T-helper 17 cell (primary cell): ENCODE measurements at regions not wholly inside any gene's neighbourhood (a gene's known extent, or its start where the extent isn't known, plus 50 kb on each side); places are given as distances from the start of the nearest gene placed in this dataset.

Experiments used
- ATAC-seq: fragments of 150-1000 bp; cut with Tn5 transposase; 2 replicates; pipeline ENCODE4 v1.10.0; 2021; ENCODE audit warnings: mild to moderate bottlenecking, moderate library complexity
- DNase-seq, 3 donors: peaks; one replicate each; pipeline versions ENCODE4 v3.0.0 to v3.0.0-alpha.2; 2020 to 2021
- H3K9me3 ChIP-seq: one replicate; pipeline ENCODE4 v1.7.0; 2013; ENCODE audit warnings: low read length, mild to moderate bottlenecking; ENCODE audit not compliant: control insufficient read depth, poor library complexity, severe bottlenecking
- H3K27ac Mint-ChIP-seq: one replicate; pipeline ENCODE4 v1.8.0; 2022; ENCODE audit warnings: mild to moderate bottlenecking, moderate library complexity, mixed read lengths
- H3K27me3 Mint-ChIP-seq: one replicate; pipeline ENCODE4 v1.8.0; 2022; ENCODE audit warnings: mixed read lengths
- H3K36me3 Mint-ChIP-seq: one replicate; pipeline ENCODE4 v1.8.0; 2022; ENCODE audit warnings: low read depth, mixed read lengths
- H3K4me1 Mint-ChIP-seq: one replicate; pipeline ENCODE4 v1.8.0; 2022; ENCODE audit warnings: mild to moderate bottlenecking, mixed read lengths
- H3K4me3 Mint-ChIP-seq: one replicate; pipeline ENCODE4 v1.8.0; 2022; ENCODE audit warnings: mild to moderate bottlenecking, moderate library complexity, mixed read lengths

- no peak overlapping the region for H3K4me3 Mint-ChIP-seq
- DNase-seq (no peak), ATAC-seq (no peak)
- H3K36me3 Mint-ChIP-seq: no peaks in the 10 kb centered on the region
- H3K4me1 Mint-ChIP-seq: no peaks in the 10 kb centered on the region
- no peak overlapping the region for H3K27ac Mint-ChIP-seq
- peaks cover 3% of the 10 kb centered on the region for H3K9me3 ChIP-seq
- no peaks in the 10 kb centered on the region for H3K27me3 Mint-ChIP-seq
Measured at GRCh38 chr6:24053057-24053456, 73.0 kb upstream of the NRSN1 start.

GRCh38 chr6:24054388-24054787, 71.6 kb upstream of the NRSN1 start:
- Mint-ChIP-seq H3K4me1 (no peaks in the 10 kb centered on the region), H3K27ac (no peak overlapping the region), H3K27me3 (no peaks in the 10 kb centered on the region), H3K36me3 (no peaks in the 10 kb centered on the region), H3K4me3 (no peak overlapping the region)
- DNase-seq (no peak), ATAC-seq (no peak)
- H3K9me3 ChIP-seq: peaks cover 1% of the 10 kb centered on the region

- Mint-ChIP-seq H3K27ac (no peak overlapping the region), H3K4me3 (no peak overlapping the region), H3K27me3 (no peaks in the 10 kb centered on the region), H3K4me1 (no peaks in the 10 kb centered on the region), H3K36me3 (no peaks in the 10 kb centered on the region)
- no peaks in the 10 kb centered on the region for H3K9me3 ChIP-seq
- ATAC-seq (no peak), DNase-seq (no peak)
Measured at GRCh38 chr6:24056567-24056966, 69.4 kb upstream of the NRSN1 start.

GRCh38 chr6:24057030-24057429, 69.0 kb upstream of the NRSN1 start:
- no peak overlapping the region for H3K27ac Mint-ChIP-seq
- no peaks in the 10 kb centered on the region for H3K27me3 Mint-ChIP-seq

GRCh38 chr6:24060982-24061754, 64.8 kb upstream of the NRSN1 start:
- Mint-ChIP-seq H3K36me3 (no peaks in the 10 kb centered on the region), H3K4me3 (no peak overlapping the region), H3K27me3 (no peaks in the 10 kb centered on the region), H3K27ac (no peak overlapping the region), H3K4me1 (no peaks in the 10 kb centered on the region)
- DNase-seq (no peak), ATAC-seq (no peak)
- no peaks in the 10 kb centered on the region for H3K9me3 ChIP-seq

More at GRCh38 chr6:24057030-24057429, 69.0 kb upstream of the NRSN1 start:
- no peaks in the 10 kb centered on the region for H3K36me3 Mint-ChIP-seq
- no peak for ATAC-seq
- H3K4me1 Mint-ChIP-seq: no peaks in the 10 kb centered on the region
- no peaks in the 10 kb centered on the region for H3K9me3 ChIP-seq
- no peak overlapping the region for H3K4me3 Mint-ChIP-seq
- no peak for DNase-seq

- Mint-ChIP-seq H3K4me3 (no peak overlapping the region), H3K27ac (no peak overlapping the region)
Measured at GRCh38 chr6:24064106-24064505, 61.9 kb upstream of the NRSN1 start.

GRCh38 chr6:24064832-24065231, 61.2 kb upstream of the NRSN1 start:
- Mint-ChIP-seq H3K4me1 (no peaks in the 10 kb centered on the region), H3K27ac (no peak overlapping the region), H3K27me3 (no peaks in the 10 kb centered on the region), H3K4me3 (no peak overlapping the region), H3K36me3 (no peaks in the 10 kb centered on the region)
- ATAC-seq: no peak
- H3K9me3 ChIP-seq: no peaks in the 10 kb centered on the region
- DNase-seq: no peak

More at GRCh38 chr6:24064106-24064505, 61.9 kb upstream of the NRSN1 start:
- Mint-ChIP-seq H3K27me3 (no peaks in the 10 kb centered on the region), H3K4me1 (no peaks in the 10 kb centered on the region), H3K36me3 (no peaks in the 10 kb centered on the region)
- ATAC-seq: no peak
- H3K9me3 ChIP-seq: no peaks in the 10 kb centered on the region
- DNase-seq: no peak

- ATAC-seq (no peak), DNase-seq (no peak)
- H3K4me3 Mint-ChIP-seq: no peak overlapping the region
- H3K36me3 Mint-ChIP-seq: no peaks in the 10 kb centered on the region
- no peaks in the 10 kb centered on the region for H3K9me3 ChIP-seq
- H3K4me1 Mint-ChIP-seq: no peaks in the 10 kb centered on the region
- no peaks in the 10 kb centered on the region for H3K27me3 Mint-ChIP-seq
- H3K27ac Mint-ChIP-seq: no peak overlapping the region
Measured at GRCh38 chr6:24069526-24069925, 56.5 kb upstream of the NRSN1 start.

- H3K9me3 ChIP-seq: no peaks in the 10 kb centered on the region
- no peaks in the 10 kb centered on the region for H3K27me3 Mint-ChIP-seq
Measured at GRCh38 chr6:24072038-24072746, 53.8 kb upstream of the NRSN1 start.

GRCh38 chr6:24076011-24076410, 50.0 kb upstream of the NRSN1 start:
- ATAC-seq: no peak
- no peak for DNase-seq
- Mint-ChIP-seq H3K27me3 (no peaks in the 10 kb centered on the region), H3K27ac (no peak overlapping the region), H3K36me3 (no peaks in the 10 kb centered on the region), H3K4me1 (no peaks in the 10 kb centered on the region), H3K4me3 (no peak overlapping the region)
- no peaks in the 10 kb centered on the region for H3K9me3 ChIP-seq

More at GRCh38 chr6:24072038-24072746, 53.8 kb upstream of the NRSN1 start:
- H3K36me3 Mint-ChIP-seq: no peaks in the 10 kb centered on the region
- H3K4me3 Mint-ChIP-seq: no peak overlapping the region
- ATAC-seq: no peak
- no peak for DNase-seq
- H3K4me1 Mint-ChIP-seq: no peaks in the 10 kb centered on the region
- H3K27ac Mint-ChIP-seq: no peak overlapping the region
